Activated naive CD8-positive, alpha-beta T cell treated with anti-CD3 and anti-CD28 coated beads, Interleukin-2, amount 50 U/mL, for 16 hours (primary cell): ENCODE measurements at regions not wholly inside any gene's neighbourhood (a gene's known extent, or its start where the extent isn't known, plus 50 kb on each side); places are given as distances from the start of the nearest gene placed in this dataset.

Source experiments
- DNase-seq: peaks from one replicate; pipeline ENCODE4 v3.0.0-alpha.2; 2020; ENCODE audit warnings: low read depth, low spot score

DNA sequence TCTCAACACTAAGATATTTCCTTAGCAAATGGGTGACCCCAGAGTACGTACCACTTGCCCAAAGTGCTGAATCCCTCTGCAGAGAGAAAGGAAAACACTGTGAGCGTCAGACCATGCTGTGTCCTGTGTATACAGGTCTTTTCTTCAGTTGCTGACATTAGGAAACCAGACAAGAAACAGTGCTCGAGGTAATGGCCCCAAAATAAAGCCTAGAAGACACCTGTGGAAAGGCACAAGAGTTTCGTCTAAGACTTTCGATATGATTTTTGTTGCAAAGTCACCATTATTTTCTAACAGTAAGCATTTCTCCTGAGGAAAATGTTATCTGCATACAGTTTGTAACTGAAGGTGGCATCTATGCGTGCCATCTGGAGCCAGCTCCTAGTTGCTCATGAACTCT is 62.0 kb upstream of the SIMC1 start:
- DNase-seq, result no peak

- no peak for DNase-seq
These were observed 59.4 kb upstream of the SIMC1 start for GRCh38 chr5:176178789-176179188.

DNA sequence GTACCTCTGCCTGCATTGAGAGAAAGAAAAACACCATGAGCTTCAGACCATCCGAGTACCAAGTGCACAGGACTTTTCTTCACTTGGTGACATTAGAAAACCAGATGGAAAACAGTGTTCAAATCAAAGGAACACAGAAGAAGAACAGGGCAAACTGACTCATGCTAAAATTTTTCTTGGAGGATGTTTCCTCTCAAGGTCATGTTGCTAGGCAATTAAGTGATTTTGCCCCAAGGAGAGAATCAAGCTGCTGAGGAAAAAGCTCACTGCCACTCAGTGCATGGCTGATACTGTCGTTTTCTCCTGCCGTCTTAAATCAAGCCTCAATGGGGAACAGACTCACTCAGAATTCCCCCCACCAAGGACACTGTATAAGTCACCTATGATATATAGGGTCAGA is 57.9 kb upstream of the SIMC1 start:
- no peak for DNase-seq

DNA sequence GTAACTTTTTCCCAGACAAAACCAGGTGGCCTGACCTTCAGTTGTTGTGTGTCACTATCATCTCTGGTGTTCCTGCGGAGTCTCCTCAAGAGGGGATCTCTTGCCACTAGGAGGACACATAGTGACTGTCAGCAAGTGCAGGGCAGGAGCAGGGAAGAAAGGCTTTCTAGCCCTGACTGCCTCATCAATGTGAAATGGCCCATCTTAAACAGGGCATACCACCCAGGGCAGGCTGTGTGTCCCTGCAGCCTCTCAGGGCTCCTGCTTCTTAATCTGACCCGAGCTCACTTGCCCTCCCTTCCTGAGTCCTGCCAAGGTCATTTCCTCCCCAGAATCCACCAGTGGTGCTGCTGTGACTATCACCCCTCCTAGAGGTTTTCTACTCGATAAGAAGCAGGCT is 57.4 kb upstream of the SIMC1 start:
- DNase-seq, result no peak

DNA sequence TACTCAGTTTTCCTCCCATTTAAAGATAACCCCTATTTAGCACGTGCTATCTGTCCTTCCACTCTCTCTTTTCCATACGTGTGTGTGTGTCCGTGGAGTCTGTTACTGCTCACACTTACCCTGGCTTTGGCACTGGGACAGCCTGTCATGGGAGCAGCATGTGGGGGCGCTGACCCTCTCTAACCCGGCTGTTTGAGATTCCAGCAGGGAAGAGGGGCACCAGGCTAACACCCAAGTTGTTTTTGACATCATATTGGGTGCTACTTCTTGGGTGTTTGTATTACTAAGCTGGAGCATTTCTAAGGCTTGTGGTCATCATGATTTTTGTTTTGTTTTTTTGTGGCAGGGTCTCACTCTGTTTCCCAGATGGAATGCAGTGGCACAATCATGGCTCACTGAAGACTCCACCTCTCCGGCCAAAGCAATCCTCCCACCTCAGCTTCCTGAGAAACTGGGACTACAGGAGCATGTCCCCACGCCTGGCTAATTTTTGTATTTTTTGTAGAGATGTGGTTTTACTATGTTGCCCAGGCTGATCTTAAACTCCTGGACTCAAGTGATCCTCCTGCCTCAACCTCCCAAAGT is 56.9 kb upstream of the SIMC1 start:
- no peak for DNase-seq

- no peak for DNase-seq
These were observed 54.7 kb upstream of the SIMC1 start for GRCh38 chr5:176183321-176184074.

DNA sequence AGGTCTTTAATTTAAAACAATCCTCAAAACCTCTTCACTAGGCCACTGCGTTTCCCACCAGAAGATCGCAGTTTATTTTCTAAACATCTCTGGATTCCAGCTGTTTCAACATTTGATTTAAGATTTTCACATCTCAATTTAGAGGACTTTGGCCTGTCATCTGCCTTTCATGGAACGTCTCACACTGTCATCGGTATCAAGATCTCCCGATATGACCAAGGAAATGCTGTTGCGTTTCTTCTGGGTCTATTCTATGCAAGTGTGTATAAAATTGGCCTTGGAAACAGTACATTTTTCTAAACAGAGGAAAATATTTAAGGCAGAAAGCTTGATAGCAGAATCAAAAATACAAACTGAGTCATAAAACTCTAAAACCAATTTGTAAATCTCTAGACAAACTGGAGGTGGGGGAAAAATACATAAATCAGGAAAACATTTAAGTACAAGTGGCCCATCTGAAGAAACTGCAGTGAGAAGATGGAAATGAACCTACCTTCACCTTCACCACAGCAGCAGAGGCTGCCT is 53.6 kb upstream of the SIMC1 start:
- DNase-seq, result no peak

GRCh38 chr5:176185133-176185733 is 53.0 kb upstream of the SIMC1 start:
- no peak for DNase-seq

DNA sequence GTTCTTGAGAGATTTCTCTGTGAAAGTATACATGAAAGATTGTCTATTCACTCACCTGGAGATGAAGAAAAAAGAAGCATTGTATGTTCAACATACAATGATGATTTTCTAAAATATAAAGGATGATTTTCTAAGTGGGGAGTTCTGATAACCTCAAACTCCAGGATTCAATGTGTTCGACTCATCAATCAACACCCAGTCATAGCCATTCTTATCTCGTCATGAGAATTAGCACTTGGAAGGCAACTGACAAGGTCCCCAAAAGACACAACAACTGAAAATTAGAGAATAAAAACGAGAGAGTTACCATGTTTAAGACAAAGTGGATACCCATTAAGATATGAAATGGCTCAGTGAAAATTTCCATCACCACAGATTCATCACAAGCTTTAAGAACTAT is 52.1 kb upstream of the SIMC1 start:
- no peak for DNase-seq

- DNase-seq, result no peak
These were observed 50.8 kb upstream of the SIMC1 start for GRCh38 chr5:176187276-176188062.

DNA sequence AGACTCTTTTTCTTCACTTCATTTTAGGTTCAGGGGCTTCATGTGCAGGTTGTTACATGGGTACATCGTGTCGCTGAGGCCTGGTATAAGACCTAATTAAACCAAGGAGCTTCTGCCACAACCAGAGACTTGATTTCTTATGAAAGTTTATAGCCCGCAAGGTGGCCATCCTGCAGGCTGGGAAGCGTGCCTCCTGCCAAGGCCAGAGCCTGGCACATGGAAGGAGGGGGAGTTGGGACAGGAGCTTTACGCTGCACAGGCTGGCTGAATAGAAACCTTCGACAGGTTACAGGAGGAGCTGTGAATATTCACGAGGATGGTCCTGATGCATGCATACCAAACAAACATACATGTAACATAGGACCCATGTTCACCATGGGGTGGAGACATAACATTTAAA is 50.1 kb upstream of the SIMC1 start:
- DNase-seq, result no peak
